ENCODE measurements at regions not wholly inside any gene's neighbourhood (a gene's known extent, or its start where the extent isn't known, plus 50 kb on each side); places are given as distances from the start of the nearest gene placed in this dataset.

DNA sequence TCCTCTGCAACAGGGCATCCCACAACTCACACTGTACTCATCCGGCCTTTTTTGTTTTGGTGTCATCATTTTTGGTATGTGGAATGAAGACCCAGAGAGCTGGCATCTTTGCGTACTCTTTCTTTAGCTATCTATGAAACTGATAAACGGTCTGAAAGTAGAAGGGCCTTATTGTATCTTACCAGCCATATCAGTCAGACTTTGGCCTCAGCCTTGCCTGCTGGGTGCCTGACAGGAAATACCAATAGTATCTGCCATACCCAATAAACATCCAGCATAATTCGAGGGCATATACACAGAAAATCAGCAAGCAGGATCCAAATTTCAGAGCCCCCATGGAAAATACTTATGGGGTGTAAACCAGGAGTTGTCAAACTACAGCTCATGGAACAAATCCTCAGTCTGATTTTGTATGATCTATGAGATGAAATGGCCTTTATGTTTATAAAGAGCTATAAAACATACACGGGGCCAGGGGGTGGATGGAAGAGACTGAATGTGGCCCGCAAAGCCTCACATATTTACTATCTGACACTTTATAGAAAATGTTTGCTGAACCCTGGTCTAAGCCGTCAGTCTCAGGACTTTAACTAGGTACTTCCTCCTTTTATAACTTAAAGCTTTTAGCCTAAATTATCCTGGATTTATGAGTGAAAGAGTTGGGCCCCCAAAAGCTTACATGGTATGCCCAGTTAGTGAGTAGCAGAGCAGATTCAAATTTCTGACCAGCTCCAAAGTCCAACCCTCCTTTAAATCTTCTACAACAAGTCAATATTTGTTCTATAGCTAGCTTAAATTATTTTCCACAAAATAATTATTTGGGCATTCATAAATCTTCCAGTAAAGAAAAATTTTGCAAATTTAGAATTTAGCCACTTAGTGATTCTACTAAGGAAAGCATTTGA, 308.0 kb upstream of the PUM3 start:
- Mint-ChIP-seq H3K27me3 (ENCODE audit: low read depth) (no peaks in the 10 kb centered on the region), H3K36me3 (ENCODE audit: insufficient read depth in 1 of 3, low read depth in 3 of 3) (no peaks in the 10 kb centered on the region), H3K4me3 (no peak overlapping the region), H3K27ac (no peak overlapping the region; a peak in 1 of 7 replicates), H3K9me3 (peaks cover 0 to 2% of the 10 kb centered on the region in 2 experiments; a peak in 1 of 5 replicates), H3K4me1 (peaks cover 3 to 6% of the 10 kb centered on the region in 2 experiments; a peak in 1 of 4 replicates)
- Histone ChIP-seq H4K8ac (replicated peaks; ENCODE audit: insufficient read length, low read depth, low read length) (no peak overlapping the region), H3K23me2 (ENCODE audit: insufficient read length, low read depth, low read length, poor library complexity, severe bottlenecking) (no peaks in the 10 kb centered on the region), H3K9me3 (ENCODE audit: control insufficient read depth, low read depth, low read length) (no peaks in the 10 kb centered on the region), H2BK12ac (ENCODE audit: insufficient read length, low read depth, low read length) (no peak overlapping the region), H4K5ac (ENCODE audit: insufficient read length, low read depth, low read length) (no peak overlapping the region), H4K20me1 (ENCODE audit: control insufficient read depth, insufficient read depth, insufficient read length) (no peaks in the 10 kb centered on the region), H2AFZ (ENCODE audit: low read length) (no peak overlapping the region), H3K23ac (ENCODE audit: insufficient read length, low read depth, low read length) (no peak overlapping the region), H3K4me2 (ENCODE audit: insufficient read depth, insufficient read length, low read length) (no peak overlapping the region), H3K27ac (ENCODE audit: insufficient read length, low read depth, low read length) (no peak overlapping the region), H2AK5ac (ENCODE audit: insufficient read length, low read length) (no peak overlapping the region), H3K4me1 (ENCODE audit: insufficient read depth, low read length) (no peaks in the 10 kb centered on the region), H3K56ac (ENCODE audit: insufficient read length, low read depth, low read length) (no peak overlapping the region), H3K79me1 (ENCODE audit: insufficient read depth, low read depth, low read length, poor library complexity, severe bottlenecking) (no peaks in the 10 kb centered on the region), H3K9ac (ENCODE audit: extremely low read depth, insufficient read length, low read length) (no peak overlapping the region), H2BK120ac (ENCODE audit: low read depth, low read length, poor library complexity, severe bottlenecking) (no peak overlapping the region), H3T11ph (ENCODE audit: low read length) (no peak overlapping the region), H3K27me3 (ENCODE audit: insufficient read depth, low read length) (no peaks in the 10 kb centered on the region), H2BK5ac (ENCODE audit: insufficient read length, low read length) (no peak overlapping the region), H4K91ac (ENCODE audit: insufficient read length, low read depth, low read length) (no peak overlapping the region), H2BK20ac (ENCODE audit: low read depth, low read length, poor library complexity, severe bottlenecking) (no peak overlapping the region), H3K79me2 (ENCODE audit: insufficient read depth, low read length) (no peaks in the 10 kb centered on the region), H2BK15ac (ENCODE audit: low read depth, low read length) (no peak overlapping the region), H3K18ac (ENCODE audit: insufficient read length, low read depth, low read length) (no peak overlapping the region), H3K14ac (ENCODE audit: insufficient read depth, low read length) (no peak overlapping the region), H3K4ac (ENCODE audit: low read depth, low read length) (no peak overlapping the region)
- WGBS (ENCODE audit: extremely low coverage, insufficient read length, low lambda C conversion rate), result no CpG with 5 or more reads among the region's 7 CpGs
- no peak for TF ChIP-seq CTCF (conservative IDR thresholded peaks at IDR 0.05)
- DNase-seq, result no peak
